K562 (cell line): ENCODE measurements at regions not wholly inside any gene's neighbourhood (a gene's known extent, or its start where the extent isn't known, plus 50 kb on each side); places are given as distances from the start of the nearest gene placed in this dataset.

ENCODE experiments used
- CTCF ChIP-seq, 3 experiments: IDR thresholded peaks in 2 of 3; conservative IDR thresholded peaks in 1 of 3; 2 replicates each; pipeline ENCODE4 v1.5.1; 2011 to 2012; ENCODE audit warnings: low read length in 3 of 3, mild to moderate bottlenecking in 3 of 3, control low read depth in 2 of 3, improper control_type of control experiment in 1 of 3, inconsistent platforms in 1 of 3, low read depth in 1 of 3, mixed read lengths in 1 of 3, moderate library complexity in 1 of 3; ENCODE audit not compliant: insufficient read depth in 2 of 3
- NBN ChIP-seq: fragments of 450-650 bp; IDR thresholded peaks from 2 replicates; pipeline ENCODE4 v1.6.1; 2016; ENCODE audit warnings: low read depth, mild to moderate bottlenecking
- POLR2A ChIP-seq: fragments of 450-650 bp; conservative IDR thresholded peaks from 2 replicates; pipeline ENCODE4 v1.6.1; 2016
- SRF ChIP-seq, 2 experiments: fragments of 250-450, 450-650 bp in 1 of 2; sonication (Bioruptor Pico) in 1 of 2; sonication (generic) in 1 of 2; formaldehyde crosslinking; IDR thresholded peaks; 2 replicates each; pipeline versions ENCODE4 v1.5.0 to v1.5.1; 2020 to 2022; ENCODE audit warnings: mild to moderate bottlenecking in 1 of 2, missing genetic modification reagents in 1 of 2
- U2AF2 ChIP-seq: fragments of 200-400 bp; formaldehyde crosslinking; optimal IDR thresholded peaks from 2 replicates; pipeline ENCODE3; 2017; ENCODE audit warnings: low read depth, mild to moderate bottlenecking, low read length
- ZNF140 ChIP-seq: fragments of 250-450 bp; sonication (Bioruptor Pico); IDR thresholded peaks from 2 replicates; pipeline ENCODE4 v1.8.0; 2021; ENCODE audit warnings: moderate library complexity, mild to moderate bottlenecking, inconsistent platforms
- ZNF395 ChIP-seq: fragments of 200-800 bp; sonication (Bioruptor generic); IDR thresholded peaks from 2 replicates; pipeline ENCODE4 v1.6.1; 2017; ENCODE audit warnings: missing genetic modification characterization, missing compliant biosample characterization

GRCh38 chrX:151510203-151510602 is 53.3 kb upstream of the PASD1 start:
- no peak for TF ChIP-seq CTCF (IDR thresholded peaks at IDR 0.05 in 2 of 3, conservative IDR thresholded peaks at IDR 0.05 in 1 of 3; ENCODE audit: insufficient read depth in 2 of 3, low read depth in 1 of 3, low read length in 3 of 3)
- TF ChIP-seq ZNF395 (CRISPR knock-in tag): no peak
- no peak for TF ChIP-seq ZNF140 (CRISPR knock-in tag)
- TF ChIP-seq SRF (CRISPR knock-in tag; IDR thresholded peaks at IDR 0.05): no peak
- no peak for TF ChIP-seq U2AF2
- TF ChIP-seq POLR2A: no peak
- no peak for TF ChIP-seq NBN
